GM19397 (cell line): ENCODE measurements at regions not wholly inside any gene's neighbourhood (a gene's known extent, or its start where the extent isn't known, plus 50 kb on each side); places are given as distances from the start of the nearest gene placed in this dataset.
"Not testable (repeated sequence)": the region's sequence is repeated elsewhere in the genome, so short reads cannot be mapped to it uniquely, and the experiment has no call there.

Source experiments
- ATAC-seq: cut with Tn5 transposase; IDR thresholded peaks from one replicate; pipeline ENCODE4 v1.9.1; 2021; ENCODE audit warnings: mild to moderate bottlenecking, moderate library complexity; ENCODE audit not compliant: unreplicated experiment

- no peak for ATAC-seq
Observed at GRCh38 chr2:209260281-209260680, 163.6 kb upstream of the MAP2 start.

GRCh38 chr2:209261366-209262053 lies 162.3 kb upstream of the MAP2 start:
- ATAC-seq: not testable (repeated sequence)

GRCh38 chr2:209269024-209269423 lies 154.8 kb upstream of the MAP2 start:
- no peak for ATAC-seq

GRCh38 chr2:209276000-209276399 lies 147.8 kb upstream of the MAP2 start:
- ATAC-seq: no peak

- no peak for ATAC-seq
Observed at GRCh38 chr2:209277444-209277843, 146.4 kb upstream of the MAP2 start.

GRCh38 chr2:209298601-209299000 lies 125.2 kb upstream of the MAP2 start:
- ATAC-seq: no peak

GRCh38 chr2:209299478-209299877 lies 124.4 kb upstream of the MAP2 start:
- not testable (repeated sequence) for ATAC-seq

- not testable (repeated sequence) for ATAC-seq
Observed at GRCh38 chr2:209300766-209301165, 123.1 kb upstream of the MAP2 start.

GRCh38 chr2:209305026-209305425 lies 118.8 kb upstream of the MAP2 start:
- no peak for ATAC-seq

- ATAC-seq: no peak
Observed at GRCh38 chr2:209305746-209306196, 118.1 kb upstream of the MAP2 start.

GRCh38 chr2:209307161-209308001 lies 116.5 kb upstream of the MAP2 start:
- ATAC-seq: no peak

GRCh38 chr2:209308415-209308814 lies 115.4 kb upstream of the MAP2 start:
- ATAC-seq: no peak

GRCh38 chr2:209311948-209312347 lies 111.9 kb upstream of the MAP2 start:
- ATAC-seq: no peak

GRCh38 chr2:209312450-209312849 lies 111.4 kb upstream of the MAP2 start:
- ATAC-seq: not testable (repeated sequence)

- no peak for ATAC-seq
Observed at GRCh38 chr2:209314653-209315052, 109.2 kb upstream of the MAP2 start.

- no peak for ATAC-seq
Observed at GRCh38 chr2:209316141-209316540, 107.7 kb upstream of the MAP2 start.

GRCh38 chr2:209321076-209321475 lies 102.8 kb upstream of the MAP2 start:
- ATAC-seq: no peak

- no peak for ATAC-seq
Observed at GRCh38 chr2:209321581-209321980, 102.3 kb upstream of the MAP2 start.

- no peak for ATAC-seq
Observed at GRCh38 chr2:209322041-209322440, 101.8 kb upstream of the MAP2 start.

GRCh38 chr2:209322905-209323512 lies 100.8 kb upstream of the MAP2 start:
- ATAC-seq: no peak

- ATAC-seq: no peak
Observed at GRCh38 chr2:209323738-209324137, 100.1 kb upstream of the MAP2 start.

GRCh38 chr2:209324281-209324680 lies 99.6 kb upstream of the MAP2 start:
- no peak for ATAC-seq
